ENCODE measurements at regions not wholly inside any gene's neighbourhood (a gene's known extent, or its start where the extent isn't known, plus 50 kb on each side); places are given as distances from the start of the nearest gene placed in this dataset.

DNA sequence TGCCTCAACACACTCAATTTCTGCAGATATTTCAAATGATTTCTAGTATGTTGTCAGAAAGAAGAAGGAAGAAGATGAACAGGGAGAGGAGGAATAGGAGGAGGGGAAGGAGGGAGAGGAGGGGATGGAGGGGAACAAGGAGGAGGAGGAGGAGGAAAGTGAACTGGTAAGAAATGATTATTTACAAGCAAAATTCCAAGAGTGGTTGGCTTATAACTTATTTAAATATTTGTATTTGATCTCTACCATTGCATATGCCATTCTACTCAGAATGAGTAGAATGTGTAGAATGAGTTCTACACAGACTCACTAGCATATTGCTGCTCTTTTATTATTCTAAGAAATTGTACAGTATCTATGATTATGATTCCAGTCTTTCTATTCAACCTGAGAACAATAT, 866.2 kb upstream of the DDX18 start:
- H3K27ac ChIP-seq, result no peak overlapping the region

DNA sequence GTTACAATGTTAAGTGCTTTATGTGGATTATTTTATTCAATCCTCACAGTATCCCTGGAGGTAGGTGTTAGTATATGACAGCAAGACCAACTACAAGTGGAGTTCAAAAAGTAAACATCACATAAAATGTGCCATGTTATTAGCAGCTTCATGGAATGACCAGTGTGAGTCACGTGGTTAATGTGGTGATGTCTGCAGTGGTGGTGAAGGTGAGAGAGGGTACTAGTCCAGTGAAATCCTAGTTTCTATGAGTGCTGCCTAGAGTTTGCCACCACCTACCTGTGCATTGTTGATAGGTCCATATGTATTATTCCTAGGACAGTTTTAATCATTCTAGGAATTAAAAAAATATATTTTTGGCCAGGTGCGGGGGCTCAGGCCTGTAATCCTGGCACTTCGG, 865.2 kb upstream of the DDX18 start:
- TF ChIP-seq ZFX (IDR thresholded peaks at IDR 0.05), result no peak
- no peak for TF ChIP-seq CTCF (conservative IDR thresholded peaks at IDR 0.05)

More for the DNA sequence above, 866.2 kb upstream of the DDX18 start:
- TF ChIP-seq CTCF (conservative IDR thresholded peaks at IDR 0.05) (no peak), ZFX (IDR thresholded peaks at IDR 0.05) (no peak)

GRCh38 chr2:116952254-116952653, 862.2 kb upstream of the DDX18 start:
- TF ChIP-seq ZFX (IDR thresholded peaks at IDR 0.05) (no peak), CTCF (conservative IDR thresholded peaks at IDR 0.05) (peak; percentile 50)
- H3K27ac ChIP-seq, result no peak overlapping the region

More for the DNA sequence above, 865.2 kb upstream of the DDX18 start:
- no peak overlapping the region for H3K27ac ChIP-seq

GRCh38 chr2:116955646-116956045, 858.8 kb upstream of the DDX18 start:
- H3K27ac ChIP-seq, result no peak overlapping the region
- no peak for TF ChIP-seq ZFX (IDR thresholded peaks at IDR 0.05)
- TF ChIP-seq CTCF (conservative IDR thresholded peaks at IDR 0.05), result no peak

DNA sequence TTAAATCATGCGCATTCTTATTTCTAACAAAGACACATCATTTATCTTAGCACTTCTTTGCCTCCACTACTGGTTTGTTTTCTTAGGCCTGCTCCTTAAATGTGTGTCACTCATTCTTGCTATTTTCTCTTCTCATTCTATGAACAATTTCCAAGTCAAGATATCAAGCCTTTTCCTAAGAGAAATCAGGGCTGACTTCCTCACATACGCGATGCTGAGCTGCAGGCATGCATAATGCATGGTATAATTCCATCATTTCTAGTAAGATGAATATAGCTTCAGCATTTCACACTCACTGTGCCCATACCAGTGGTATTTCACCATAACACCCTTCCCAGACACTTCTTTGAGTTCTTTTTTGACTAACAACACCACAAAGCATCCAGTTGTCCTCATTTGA, 838.9 kb upstream of the DDX18 start:
- TF ChIP-seq CTCF (conservative IDR thresholded peaks at IDR 0.05) (no peak), ZFX (IDR thresholded peaks at IDR 0.05) (no peak)
- no peak overlapping the region for H3K27ac ChIP-seq

GRCh38 chr2:116979916-116980764, 834.4 kb upstream of the DDX18 start:
- TF ChIP-seq CTCF (conservative IDR thresholded peaks at IDR 0.05) (no peak), ZFX (IDR thresholded peaks at IDR 0.05) (no peak)
- H3K27ac ChIP-seq, result no peak overlapping the region

DNA sequence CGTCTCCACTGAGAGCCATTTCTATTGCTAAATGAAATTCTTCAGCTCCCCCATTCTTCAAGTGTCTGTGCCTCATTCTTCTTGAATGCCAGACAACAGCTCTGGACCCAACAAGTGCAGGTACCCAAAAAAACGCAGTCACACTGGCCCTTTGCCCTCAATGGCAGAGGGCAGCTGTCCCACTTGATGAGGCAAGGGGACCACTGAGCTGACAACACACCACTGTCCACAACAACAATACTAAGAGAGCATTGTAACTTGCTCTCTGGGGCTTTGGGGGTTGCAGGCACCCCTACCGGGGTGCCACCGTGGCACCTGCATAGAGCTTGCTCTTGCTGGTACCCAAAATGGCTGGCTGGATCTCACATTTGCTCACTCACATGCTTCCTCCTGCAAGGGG, 827.0 kb upstream of the DDX18 start:
- no peak overlapping the region for H3K27ac ChIP-seq
- TF ChIP-seq ZFX (IDR thresholded peaks at IDR 0.05) (no peak), CTCF (conservative IDR thresholded peaks at IDR 0.05) (no peak)

Data from C4-2B (cell line).